OCI-LY7 (cell line): ENCODE measurements at regions not wholly inside any gene's neighbourhood (a gene's known extent, or its start where the extent isn't known, plus 50 kb on each side); places are given as distances from the start of the nearest gene placed in this dataset.

Experiments used
- CTCF ChIP-seq: fragments of 200-600 bp; sonication (generic); conservative IDR thresholded peaks from 2 replicates; pipeline ENCODE4 v1.5.1; 2014; ENCODE audit warnings: mild to moderate bottlenecking, antibody characterized with exemption, low read length, moderate library complexity, mixed read lengths
- EZH2phosphoT487 ChIP-seq: fragments of 200-600 bp; sonication (generic); IDR thresholded peaks from 2 replicates; pipeline ENCODE4 v1.6.1; 2018; ENCODE audit warnings: low read depth, borderline replicate concordance, mild to moderate bottlenecking, mixed run types, antibody characterized with exemption, low read length, moderate library complexity, mixed read lengths

GRCh38 chr6:48471326-48471725, 360.3 kb upstream of the PTCHD4 start:
- TF ChIP-seq CTCF (no peak), EZH2phosphoT487 (no peak)
